C4-2B (cell line): ENCODE measurements at regions not wholly inside any gene's neighbourhood (a gene's known extent, or its start where the extent isn't known, plus 50 kb on each side); places are given as distances from the start of the nearest gene placed in this dataset.

Experiments
- H3K27ac ChIP-seq: fragments of 450-650 bp; 2 replicates; pipeline ENCODE4 v1.5.1; 2017
- ZFX ChIP-seq: fragments of 450-650 bp; IDR thresholded peaks from 2 replicates; pipeline ENCODE4 v1.6.1; 2017
- TF ChIP-seq, protein P1 (sequence below): fragments of 450-650 bp; conservative IDR thresholded peaks from 2 replicates; pipeline ENCODE4 v1.5.1; 2017; ENCODE audit warnings: mild to moderate bottlenecking

DNA sequence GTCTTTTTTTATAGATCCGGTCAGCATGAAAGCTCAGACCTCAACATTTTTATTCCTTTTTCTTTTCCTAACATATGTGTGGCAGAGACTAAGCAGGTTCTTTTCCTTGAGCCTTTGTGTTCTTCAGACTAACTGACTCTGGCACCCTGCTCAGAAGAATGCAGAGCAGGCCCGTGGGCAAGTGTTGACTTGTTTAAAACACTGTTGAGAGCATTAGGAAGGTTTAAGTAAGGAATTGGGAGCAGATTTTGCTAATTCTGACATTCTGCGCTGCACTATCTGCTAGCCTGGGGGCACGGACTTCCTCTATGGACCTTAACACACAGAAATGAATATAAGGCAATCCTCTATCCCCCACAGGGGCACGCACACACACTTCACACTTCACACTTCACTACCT lies 182.5 kb upstream of the PIK3R1 start:
- no peak for TF ChIP-seq ZFX
- TF ChIP-seq, protein P1, sequence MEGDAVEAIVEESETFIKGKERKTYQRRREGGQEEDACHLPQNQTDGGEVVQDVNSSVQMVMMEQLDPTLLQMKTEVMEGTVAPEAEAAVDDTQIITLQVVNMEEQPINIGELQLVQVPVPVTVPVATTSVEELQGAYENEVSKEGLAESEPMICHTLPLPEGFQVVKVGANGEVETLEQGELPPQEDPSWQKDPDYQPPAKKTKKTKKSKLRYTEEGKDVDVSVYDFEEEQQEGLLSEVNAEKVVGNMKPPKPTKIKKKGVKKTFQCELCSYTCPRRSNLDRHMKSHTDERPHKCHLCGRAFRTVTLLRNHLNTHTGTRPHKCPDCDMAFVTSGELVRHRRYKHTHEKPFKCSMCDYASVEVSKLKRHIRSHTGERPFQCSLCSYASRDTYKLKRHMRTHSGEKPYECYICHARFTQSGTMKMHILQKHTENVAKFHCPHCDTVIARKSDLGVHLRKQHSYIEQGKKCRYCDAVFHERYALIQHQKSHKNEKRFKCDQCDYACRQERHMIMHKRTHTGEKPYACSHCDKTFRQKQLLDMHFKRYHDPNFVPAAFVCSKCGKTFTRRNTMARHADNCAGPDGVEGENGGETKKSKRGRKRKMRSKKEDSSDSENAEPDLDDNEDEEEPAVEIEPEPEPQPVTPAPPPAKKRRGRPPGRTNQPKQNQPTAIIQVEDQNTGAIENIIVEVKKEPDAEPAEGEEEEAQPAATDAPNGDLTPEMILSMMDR: no peak
- no peak overlapping the region for H3K27ac ChIP-seq

DNA sequence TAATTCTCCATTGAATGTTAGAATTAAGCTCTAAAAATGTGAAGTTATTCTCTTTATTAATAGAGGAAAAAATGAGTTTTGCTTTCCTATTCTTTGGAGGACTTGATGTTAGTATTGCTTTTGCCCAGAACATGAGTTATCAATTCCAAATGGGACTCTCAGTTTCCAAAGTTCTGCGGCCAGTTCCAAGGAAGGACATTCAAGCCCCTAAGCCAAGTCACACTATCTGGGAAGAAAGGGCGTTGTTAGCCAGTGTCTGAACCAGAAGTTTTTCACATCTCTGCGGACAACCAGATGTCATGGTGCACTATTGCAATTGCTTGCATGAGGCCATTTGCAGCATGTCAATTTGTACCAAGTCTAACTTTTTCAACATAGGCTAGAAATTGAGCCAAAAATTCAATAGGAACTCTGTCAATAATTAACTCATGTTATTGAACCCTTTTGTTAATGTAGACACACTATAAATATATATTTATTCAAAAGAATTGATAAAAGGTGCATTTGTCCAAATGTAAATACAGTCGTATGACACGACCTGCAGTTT lies 183.3 kb upstream of the PIK3R1 start:
- H3K27ac ChIP-seq: no peak overlapping the region
- no peak for TF ChIP-seq ZFX
- TF ChIP-seq, protein P1: no peak

DNA sequence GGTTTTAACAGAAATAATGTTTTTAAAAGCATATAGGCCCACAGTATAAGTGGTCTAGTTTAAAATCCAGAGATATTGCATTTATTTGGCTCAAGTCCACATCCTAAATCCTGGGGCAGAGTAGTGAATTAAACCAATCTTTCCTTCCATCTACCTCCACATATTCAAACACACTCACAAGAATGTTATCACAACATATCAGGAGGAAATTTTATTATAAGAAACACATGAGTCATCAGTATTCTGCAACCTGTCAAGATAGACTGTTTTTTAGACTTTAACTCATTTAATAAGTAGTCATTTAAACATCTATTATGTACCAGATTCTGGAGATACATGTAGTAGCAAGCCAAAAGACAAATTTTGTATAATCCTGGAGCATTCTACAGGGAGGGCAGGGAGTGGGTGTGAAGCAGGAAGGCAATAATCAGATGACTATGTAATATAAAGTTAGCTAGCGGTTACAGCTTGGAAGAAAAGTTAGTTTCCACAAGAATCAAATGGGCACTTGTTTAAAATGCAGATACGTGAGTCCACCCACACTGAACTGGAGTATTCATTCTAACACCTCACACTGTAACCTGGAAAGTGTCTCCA lies 187.3 kb upstream of the PIK3R1 start:
- no peak for TF ChIP-seq ZFX
- TF ChIP-seq, protein P1: no peak

DNA sequence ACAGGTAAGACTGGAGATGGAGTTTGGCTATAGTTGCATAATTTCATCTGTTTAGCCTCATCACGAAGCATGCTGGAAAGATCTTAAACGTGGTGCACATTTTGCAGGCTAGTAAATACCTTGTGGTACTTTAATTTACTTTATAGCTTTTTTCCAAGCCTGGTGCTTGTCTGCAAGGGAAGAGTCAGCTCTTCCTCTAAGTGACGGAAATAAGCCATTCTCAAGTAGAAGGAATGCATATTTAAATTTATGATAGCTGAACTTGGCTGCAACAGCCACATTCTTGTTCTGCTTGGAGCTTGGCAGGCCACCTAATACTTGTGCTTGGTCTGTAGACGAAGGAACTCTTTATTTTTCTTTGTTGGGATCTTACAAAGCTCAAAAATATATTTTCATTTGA lies 188.0 kb upstream of the PIK3R1 start:
- no peak for TF ChIP-seq ZFX
- TF ChIP-seq, protein P1: no peak
- no peak overlapping the region for H3K27ac ChIP-seq

More for the DNA sequence above, 187.3 kb upstream of the PIK3R1 start:
- no peak overlapping the region for H3K27ac ChIP-seq

DNA sequence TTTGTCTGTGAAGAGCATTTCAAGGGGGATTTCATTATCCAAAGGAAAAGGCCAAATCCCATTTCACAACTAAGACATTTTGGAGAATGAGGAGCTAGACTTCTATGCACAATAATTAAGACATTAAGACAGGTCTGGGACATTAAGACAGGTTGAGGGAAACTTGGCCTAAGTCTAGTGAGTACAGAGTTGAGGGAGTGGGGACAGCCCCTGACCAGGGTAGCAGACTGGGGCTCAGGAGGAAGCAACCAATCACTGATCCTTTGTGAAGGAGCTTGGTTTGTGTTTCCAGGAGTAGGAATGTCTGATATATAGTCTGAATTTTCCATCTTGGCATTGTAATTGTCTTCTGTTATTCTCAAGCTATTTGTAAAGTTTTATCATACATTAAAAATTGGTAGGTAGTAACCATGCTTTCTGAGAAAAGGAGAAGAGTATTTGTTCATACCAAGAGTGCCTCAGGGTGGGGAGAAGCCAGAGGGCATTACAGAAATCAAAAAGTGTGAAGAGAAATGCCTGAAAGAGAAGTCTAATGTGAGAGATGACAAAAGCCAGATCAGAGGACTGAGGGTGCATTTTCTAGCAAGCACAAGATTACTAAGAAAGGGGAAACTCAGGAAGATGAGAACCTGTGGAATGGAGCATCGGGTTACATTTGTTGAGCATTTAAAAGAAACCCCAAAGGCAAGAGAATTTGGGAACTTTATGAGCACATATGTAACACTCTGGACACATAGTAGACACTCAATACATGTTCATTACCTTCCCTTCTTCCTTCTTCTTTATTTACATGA lies 189.3 kb upstream of the PIK3R1 start:
- TF ChIP-seq, protein P1: no peak
- TF ChIP-seq ZFX: no peak
- no peak overlapping the region for H3K27ac ChIP-seq

DNA sequence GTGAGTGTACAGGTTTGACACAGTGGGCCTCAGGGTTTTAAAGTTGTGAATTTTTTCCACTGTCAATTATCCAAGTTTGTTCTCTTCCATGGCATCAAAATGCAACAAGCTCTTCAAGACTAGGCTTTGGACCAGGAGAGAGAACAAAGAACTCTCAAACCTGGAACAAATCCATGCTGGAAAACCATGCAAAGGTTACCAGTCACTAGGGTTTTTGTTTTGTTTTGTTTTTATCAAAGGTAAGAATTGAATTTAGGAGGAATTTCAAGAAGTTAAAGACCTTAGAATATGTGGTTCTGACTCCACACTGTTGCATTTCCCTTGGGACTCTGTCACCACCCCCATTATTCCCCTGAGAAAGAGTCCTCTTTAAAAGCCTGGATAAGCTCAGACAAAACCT lies 191.1 kb upstream of the PIK3R1 start:
- no peak overlapping the region for H3K27ac ChIP-seq
- TF ChIP-seq ZFX: no peak
- TF ChIP-seq, protein P1: no peak

DNA sequence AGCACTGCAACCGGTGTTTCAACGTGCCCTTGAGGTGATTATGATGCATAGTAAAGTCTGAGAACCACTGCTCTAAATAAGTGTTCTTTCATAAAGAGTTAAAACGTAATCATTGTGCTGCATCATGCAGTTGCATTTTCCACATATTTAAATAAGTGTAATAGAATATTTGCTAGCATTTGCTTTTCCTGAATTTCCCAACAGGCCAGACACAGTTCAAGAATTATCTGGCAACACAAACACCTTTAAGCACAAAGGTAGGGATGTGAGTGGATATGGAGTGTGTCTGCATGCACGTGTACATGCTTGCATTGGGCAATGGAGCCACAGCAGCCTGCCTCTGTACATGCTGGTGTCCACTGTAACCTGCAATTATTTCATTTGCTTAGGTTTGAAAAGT lies 193.6 kb upstream of the PIK3R1 start:
- H3K27ac ChIP-seq: no peak overlapping the region
- no peak for TF ChIP-seq ZFX
- TF ChIP-seq, protein P1: no peak
